SK-N-SH treated with all-trans-retinoic acid at 6 μM for 48 hours (cell line): ENCODE measurements at regions not wholly inside any gene's neighbourhood (a gene's known extent, or its start where the extent isn't known, plus 50 kb on each side); places are given as distances from the start of the nearest gene placed in this dataset.

Experiments used
- ATAC-seq: fragments of 200-7000 bp; cut with Tn5 transposase; 3 replicates; pipeline ENCODE4 v1.9.1; 2020; ENCODE audit warnings: mild to moderate bottlenecking, moderate library complexity
- ARNTL ChIP-seq: fragments of 450-650 bp; formaldehyde crosslinking; IDR thresholded peaks from 2 replicates; pipeline ENCODE4 v1.5.0; 2020; ENCODE audit warnings: low read depth, mild to moderate bottlenecking, moderate library complexity, borderline replicate concordance
- CREB5 ChIP-seq: fragments of 250-450 bp; sonication (Bioruptor Pico); IDR thresholded peaks from 2 replicates; pipeline ENCODE4 v1.5.1; 2020; ENCODE audit warnings: low read depth, mild to moderate bottlenecking, moderate library complexity
- CSDC2 ChIP-seq: fragments of 250-450 bp; sonication (Bioruptor Pico); IDR thresholded peaks from 2 replicates; pipeline ENCODE4 v1.5.0; 2020; ENCODE audit warnings: mild to moderate bottlenecking, moderate library complexity
- CSRNP3 ChIP-seq: fragments of 250-450 bp; sonication (Bioruptor Pico); IDR thresholded peaks from 2 replicates; pipeline ENCODE4 v1.5.1; 2021; ENCODE audit warnings: mild to moderate bottlenecking, moderate library complexity
- ESRRG ChIP-seq: fragments of 250-450 bp; sonication (Bioruptor Pico); IDR thresholded peaks from 2 replicates; pipeline ENCODE4 v1.6.1; 2021; ENCODE audit warnings: mild to moderate bottlenecking
- GLIS3 ChIP-seq: fragments of 250-450 bp; sonication (Bioruptor Pico); IDR thresholded peaks from 2 replicates; pipeline ENCODE4 v1.5.0; 2020; ENCODE audit warnings: mild to moderate bottlenecking, moderate library complexity
- ISL1 ChIP-seq: fragments of 250-450 bp; sonication (Bioruptor Pico); IDR thresholded peaks from 2 replicates; pipeline ENCODE4 v2.1.2; 2022; ENCODE audit warnings: mild to moderate bottlenecking, moderate library complexity
- PATZ1 ChIP-seq: fragments of 250-450 bp; sonication (Bioruptor Pico); IDR thresholded peaks from 2 replicates; pipeline ENCODE4 v1.8.0; 2020; ENCODE audit warnings: mild to moderate bottlenecking, moderate library complexity, borderline replicate concordance
- POU6F1 ChIP-seq: fragments of 250-450 bp; sonication (Bioruptor Pico); IDR thresholded peaks from 2 replicates; pipeline ENCODE4 v1.8.0; 2021; ENCODE audit warnings: low read depth, mild to moderate bottlenecking, moderate library complexity, borderline replicate concordance
- RARB ChIP-seq: fragments of 250-450 bp; sonication (Bioruptor Pico); IDR thresholded peaks from 2 replicates; pipeline ENCODE4 v1.8.0; 2021; ENCODE audit warnings: mild to moderate bottlenecking, moderate library complexity
- SNAI2 ChIP-seq: fragments of 250-450 bp; sonication (Bioruptor Pico); IDR thresholded peaks from 2 replicates; pipeline ENCODE4 v1.5.0; 2020; ENCODE audit warnings: mild to moderate bottlenecking, moderate library complexity
- TCF4 ChIP-seq: fragments of 250-450 bp; sonication (Bioruptor Pico); IDR thresholded peaks from 2 replicates; pipeline ENCODE4 v1.8.0; 2021; ENCODE audit warnings: mild to moderate bottlenecking, moderate library complexity, borderline replicate concordance
- TOX ChIP-seq: fragments of 250-450 bp; sonication (Bioruptor Pico); IDR thresholded peaks from 2 replicates; pipeline ENCODE4 v1.8.0; 2021; ENCODE audit warnings: mild to moderate bottlenecking, moderate library complexity, borderline replicate concordance
- TSHZ2 ChIP-seq: fragments of 250-450 bp; sonication (Bioruptor Pico); IDR thresholded peaks from 2 replicates; pipeline ENCODE4 v1.5.0; 2020; ENCODE audit warnings: mild to moderate bottlenecking, moderate library complexity
- ZC3H10 ChIP-seq: fragments of 250-450 bp; sonication (Bioruptor Pico); IDR thresholded peaks from 2 replicates; pipeline ENCODE4 v1.5.1; 2021; ENCODE audit warnings: mild to moderate bottlenecking, moderate library complexity
- ZFP30 ChIP-seq: fragments of 450-650 bp; formaldehyde crosslinking; IDR thresholded peaks from 2 replicates; pipeline ENCODE4 v1.5.0; 2022; ENCODE audit warnings: mild to moderate bottlenecking, moderate library complexity
- ZNF565 ChIP-seq: fragments of 450-650 bp; formaldehyde crosslinking; conservative IDR thresholded peaks from 2 replicates; pipeline ENCODE4 v1.5.0; 2020; ENCODE audit warnings: low read depth, mild to moderate bottlenecking, moderate library complexity
- ZNF70 ChIP-seq: fragments of 450-650 bp; formaldehyde crosslinking; IDR thresholded peaks from 2 replicates; pipeline ENCODE4 v1.5.0; 2020; ENCODE audit warnings: mild to moderate bottlenecking, moderate library complexity
- ZNF8 ChIP-seq: fragments of 450-650 bp; formaldehyde crosslinking; IDR thresholded peaks from 2 replicates; pipeline ENCODE4 v1.5.0; 2020; ENCODE audit warnings: mild to moderate bottlenecking, moderate library complexity

- ATAC-seq: no peak
- no peak for TF ChIP-seq POU6F1 (CRISPR knock-in tag)
- TF ChIP-seq TSHZ2 (CRISPR knock-in tag): no peak
- TF ChIP-seq ZC3H10 (CRISPR knock-in tag): no peak
- TF ChIP-seq GLIS3: no peak
- no peak for TF ChIP-seq SNAI2 (CRISPR knock-in tag)
- TF ChIP-seq CSDC2 (CRISPR knock-in tag): no peak
- TF ChIP-seq ZNF8 (CRISPR knock-in tag): no peak
- no peak for TF ChIP-seq RARB (CRISPR knock-in tag)
- TF ChIP-seq ZNF565 (CRISPR knock-in tag): no peak
- TF ChIP-seq ARNTL (CRISPR knock-in tag): no peak
- TF ChIP-seq TCF4 (CRISPR knock-in tag): no peak
- TF ChIP-seq, all 23 proteins: peak for 0
These were observed 416.1 kb downstream of the TBC1D32 start for GRCh38 chr6:120918137-120918536.

- TF ChIP-seq POU6F1 (CRISPR knock-in tag): no peak
- TF ChIP-seq ESRRG (CRISPR knock-in tag): no peak
- TF ChIP-seq CSRNP3: no peak
- TF ChIP-seq CREB5 (CRISPR knock-in tag): no peak
- TF ChIP-seq TCF4 (CRISPR knock-in tag): no peak
- no peak for TF ChIP-seq SNAI2 (CRISPR knock-in tag)
- TF ChIP-seq RARB (CRISPR knock-in tag): no peak
- TF ChIP-seq ZNF565 (CRISPR knock-in tag): no peak
- no peak for TF ChIP-seq TOX (CRISPR knock-in tag)
- ATAC-seq: no peak
These were observed 417.4 kb downstream of the TBC1D32 start for GRCh38 chr6:120916844-120917243.

GRCh38 chr6:120913486-120913885, 420.8 kb downstream of the TBC1D32 start:
- ATAC-seq: no peak
- TF ChIP-seq ZFP30: no peak
- no peak for TF ChIP-seq ZNF565 (CRISPR knock-in tag)
- no peak for TF ChIP-seq ZNF70 (CRISPR knock-in tag)
- TF ChIP-seq TCF4 (CRISPR knock-in tag): no peak
- no peak for TF ChIP-seq ARNTL (CRISPR knock-in tag)
- no peak for TF ChIP-seq PATZ1
- no peak for TF ChIP-seq ISL1 (CRISPR knock-in tag)
- TF ChIP-seq CSDC2 (CRISPR knock-in tag): no peak
